ENCODE measurements at regions not wholly inside any gene's neighbourhood (a gene's known extent, or its start where the extent isn't known, plus 50 kb on each side); places are given as distances from the start of the nearest gene placed in this dataset.
"Not testable (repeated sequence)": the region's sequence is repeated elsewhere in the genome, so short reads cannot be mapped to it uniquely, and the experiment has no call there.

DNA sequence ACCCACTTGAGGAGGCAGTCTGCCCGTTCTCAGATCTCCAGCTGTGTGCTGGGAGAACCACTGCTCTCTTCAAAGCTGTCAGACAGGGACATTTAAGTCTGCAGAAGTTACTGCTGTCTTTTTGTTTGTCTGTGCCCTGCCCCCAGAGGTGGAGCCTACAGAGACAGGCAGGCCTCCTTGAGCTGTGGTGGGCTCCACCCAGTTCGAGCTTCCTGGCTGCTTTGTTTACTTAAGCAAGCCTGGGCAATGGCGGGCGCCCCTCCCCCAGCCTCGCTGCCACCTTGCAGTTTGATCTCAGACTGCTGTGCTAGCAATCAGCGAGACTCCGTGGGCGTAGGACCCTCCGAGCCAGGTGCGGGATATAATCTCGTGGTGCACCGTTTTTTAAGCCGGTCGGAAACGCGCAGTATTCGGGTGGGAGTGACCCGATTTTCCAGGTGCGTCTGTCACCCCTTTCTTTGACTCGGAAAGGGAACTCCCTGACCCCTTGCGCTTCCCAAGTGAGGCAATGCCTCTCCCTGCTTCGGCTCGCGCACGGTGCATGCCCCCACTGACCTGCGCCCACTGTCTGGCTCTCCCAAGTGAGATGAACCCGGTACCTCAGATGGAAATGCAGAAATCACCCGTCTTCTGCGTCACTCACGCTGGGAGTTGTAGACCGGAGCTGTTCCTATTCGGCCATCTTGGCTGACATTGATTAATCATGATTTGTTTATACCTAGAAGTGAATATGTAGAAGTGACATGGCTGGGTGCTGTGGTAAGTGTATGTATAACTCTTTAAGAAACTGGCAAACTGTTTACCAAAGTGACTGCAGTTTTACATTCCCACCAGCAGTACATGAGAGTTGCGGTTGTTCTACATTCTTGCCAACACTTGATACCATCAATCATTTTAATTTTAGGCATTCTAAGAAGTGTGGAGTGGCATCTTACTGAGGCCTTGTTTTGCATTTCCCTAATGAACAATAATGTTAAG, 465.9 kb upstream of the MAP3K7 start:
- not testable (repeated sequence) for DNase-seq (ENCODE audit: low spot score)

GRCh38 chr6:91045161-91045560, 458.3 kb upstream of the MAP3K7 start:
- DNase-seq (ENCODE audit: low spot score), result no peak

GRCh38 chr6:91043751-91044150, 456.9 kb upstream of the MAP3K7 start:
- no peak for DNase-seq (ENCODE audit: low spot score)

GRCh38 chr6:91042656-91043055, 455.8 kb upstream of the MAP3K7 start:
- no peak for DNase-seq (ENCODE audit: low spot score)

DNA sequence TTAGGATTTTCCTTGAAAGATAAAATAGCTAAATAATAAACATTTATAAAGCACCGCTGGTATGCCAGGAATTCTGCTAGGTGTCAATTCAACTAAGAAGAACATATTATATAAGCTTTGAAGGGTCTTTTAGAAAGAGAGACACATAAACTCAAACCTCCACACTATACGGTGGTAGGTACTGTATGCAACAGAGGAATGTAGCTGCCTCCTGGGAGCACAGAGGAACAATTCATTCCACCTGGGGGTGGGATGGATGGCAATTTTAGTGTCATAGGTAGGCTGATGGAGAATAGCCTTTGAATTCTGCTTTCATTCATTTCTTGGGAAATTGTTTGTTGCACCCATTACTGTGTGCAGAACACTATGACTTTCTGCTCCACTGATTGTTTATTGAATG, 447.1 kb upstream of the MAP3K7 start:
- no peak for DNase-seq (ENCODE audit: low spot score)

DNA sequence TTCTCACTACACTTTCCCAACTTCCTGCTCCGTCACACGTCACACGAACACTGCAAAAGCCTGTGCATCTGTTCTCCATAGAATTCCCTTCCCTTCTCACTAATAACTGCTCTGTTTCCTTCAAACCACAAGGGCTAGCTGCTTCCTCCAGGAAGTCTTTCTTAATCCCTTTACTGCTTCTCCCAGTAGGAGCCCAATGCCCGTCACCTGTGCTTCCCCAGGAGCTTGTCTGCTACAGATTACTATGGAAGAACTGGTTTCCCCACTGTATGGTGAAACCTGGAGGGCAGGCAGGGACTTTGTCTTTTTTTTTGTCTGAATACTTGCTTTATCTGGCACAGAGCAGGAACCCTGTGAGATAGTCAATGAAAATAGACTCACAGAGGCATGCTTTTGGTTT, 444.7 kb upstream of the MAP3K7 start:
- DNase-seq (ENCODE audit: low spot score), result no peak

DNA sequence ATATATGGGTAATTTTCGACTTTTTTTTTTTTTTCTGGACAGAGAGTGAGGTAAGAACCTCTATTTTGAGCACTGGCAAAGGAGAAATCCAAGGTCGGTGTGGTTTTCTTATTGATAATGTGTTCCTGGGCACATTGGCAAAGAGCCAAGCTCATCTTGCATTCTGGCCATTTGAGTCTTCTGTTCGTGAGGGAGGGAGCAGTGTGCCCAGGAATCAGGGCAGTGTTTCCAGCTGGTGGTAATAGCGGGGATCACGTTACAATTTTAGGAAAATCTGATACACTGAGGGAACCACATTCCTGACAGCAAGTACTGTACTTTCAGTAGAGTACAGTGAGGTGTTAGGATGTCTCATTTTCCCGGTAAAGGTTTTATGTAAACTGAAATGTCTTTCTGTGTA, 442.3 kb upstream of the MAP3K7 start:
- no peak for DNase-seq (ENCODE audit: low spot score)

DNA sequence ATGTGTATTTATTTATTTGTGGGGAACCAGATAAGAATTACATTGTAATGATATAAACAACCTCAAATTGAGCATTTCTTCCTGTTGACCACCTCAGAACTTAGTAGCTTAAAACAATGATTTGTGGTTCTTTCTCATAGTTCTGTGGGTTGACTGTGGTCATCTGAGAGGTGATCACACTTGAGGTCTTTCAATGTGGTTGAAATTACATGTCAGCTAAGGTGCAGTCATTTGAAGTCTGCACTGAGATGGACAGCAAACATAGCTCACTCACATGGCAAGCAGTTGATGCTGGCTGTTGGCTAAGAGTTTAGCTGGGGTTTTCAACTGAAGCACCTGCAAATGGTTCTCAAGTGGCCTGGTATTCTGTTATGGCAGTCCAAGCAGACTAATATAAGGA, 436.7 kb upstream of the MAP3K7 start:
- no peak for DNase-seq (ENCODE audit: low spot score)

DNA sequence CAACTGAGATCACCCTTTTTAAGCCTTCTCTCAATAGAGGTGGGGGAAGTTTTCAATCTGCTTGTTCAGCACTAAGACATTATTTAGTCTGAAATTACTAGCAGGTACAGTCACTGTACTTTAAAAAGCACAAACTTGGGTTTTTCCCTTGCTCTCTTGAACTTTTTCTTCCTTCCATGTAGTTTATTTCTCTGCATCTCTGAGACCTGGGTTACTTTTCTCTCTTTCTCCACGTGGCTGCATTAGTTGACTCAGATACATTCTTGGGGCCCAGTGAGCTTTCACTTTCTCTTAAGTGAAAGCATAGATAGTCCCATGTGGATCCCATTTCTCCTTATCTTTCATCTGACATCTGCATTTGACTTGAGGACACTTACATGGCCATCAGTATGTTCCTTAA, 433.9 kb upstream of the MAP3K7 start:
- no peak for DNase-seq (ENCODE audit: low spot score)

DNA sequence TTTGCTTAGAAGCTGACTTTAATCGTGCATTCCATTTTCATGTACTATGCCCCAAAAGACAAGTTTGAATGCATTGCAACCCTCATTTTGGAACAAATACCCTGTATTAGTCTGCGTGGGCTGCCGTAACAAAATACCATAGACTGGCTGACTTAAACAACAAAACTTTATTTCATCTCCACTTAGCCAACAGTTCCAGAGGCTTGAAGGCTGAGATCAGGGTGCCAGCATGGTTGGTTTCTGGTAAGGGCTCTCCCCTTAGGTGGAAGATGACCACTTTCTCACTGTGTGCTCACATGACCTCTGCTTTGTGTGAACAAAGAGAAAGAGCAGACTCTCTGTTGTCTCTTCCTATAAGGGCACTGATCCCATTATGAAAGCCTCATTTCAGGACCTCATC, 431.7 kb upstream of the MAP3K7 start:
- DNase-seq (ENCODE audit: low spot score), result no peak

DNA sequence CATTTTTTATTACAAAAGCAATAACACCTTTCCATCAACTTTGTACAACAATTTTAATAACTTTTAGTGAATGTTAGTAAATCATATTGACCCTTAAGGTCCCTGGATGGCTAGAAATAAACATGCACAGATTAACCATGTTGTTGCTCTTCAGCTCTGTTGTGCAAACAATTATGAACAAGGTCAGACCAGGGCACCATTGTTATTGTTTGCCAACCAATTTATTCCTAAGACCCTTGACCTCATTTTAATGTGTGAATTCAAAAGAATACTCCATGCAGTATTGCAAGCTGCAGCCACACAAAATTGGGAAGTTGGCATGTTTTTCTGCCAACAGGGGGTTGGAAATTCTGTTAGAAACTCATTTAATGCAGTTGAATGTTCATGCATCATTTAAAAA, 426.6 kb upstream of the MAP3K7 start:
- DNase-seq (ENCODE audit: low spot score), result no peak

GRCh38 chr6:90997076-90997475, 410.2 kb upstream of the MAP3K7 start:
- DNase-seq (ENCODE audit: low spot score), result no peak

GRCh38 chr6:90993770-90994169, 406.9 kb upstream of the MAP3K7 start:
- no peak for DNase-seq (ENCODE audit: low spot score)

DNA sequence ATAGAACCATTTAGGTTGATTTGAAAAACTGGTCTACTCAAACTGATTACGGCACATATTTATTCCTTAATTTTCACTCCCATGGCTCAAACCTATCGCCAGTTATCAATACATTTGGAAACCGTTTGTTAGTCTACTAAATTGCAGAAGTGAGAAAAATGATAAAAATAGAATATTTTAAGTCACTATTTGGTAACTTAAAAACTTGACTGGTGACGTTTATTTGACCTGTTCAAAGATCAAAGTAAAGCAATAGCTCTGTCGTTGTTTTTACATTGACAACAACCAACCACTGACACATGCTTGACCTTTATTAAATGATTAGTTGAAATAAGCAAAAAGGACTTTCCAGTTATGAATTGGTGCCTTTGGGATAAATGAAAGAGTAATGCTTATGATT, 402.9 kb upstream of the MAP3K7 start:
- no peak for DNase-seq (ENCODE audit: low spot score)

DNA sequence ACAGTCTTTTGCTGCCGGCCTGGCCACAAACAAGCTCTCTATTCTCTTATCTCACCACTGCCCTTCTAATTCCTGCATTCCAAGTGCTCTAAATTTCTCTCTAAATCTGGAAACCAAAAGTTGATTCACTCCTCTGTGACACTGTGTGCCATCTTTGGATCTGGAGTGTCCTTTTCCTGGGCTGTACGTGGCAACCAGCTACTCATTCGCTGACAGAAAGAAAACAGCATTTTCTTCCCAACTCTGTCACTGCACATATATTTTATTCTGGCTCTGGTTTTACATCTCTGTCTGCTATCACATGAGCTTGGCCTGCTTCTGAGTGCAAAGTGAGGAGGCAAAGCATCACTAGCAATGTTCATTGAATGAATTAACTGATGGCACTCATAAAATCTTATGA, 397.2 kb upstream of the MAP3K7 start:
- DNase-seq (ENCODE audit: low spot score), result no peak

GRCh38 chr6:90983462-90983861, 396.6 kb upstream of the MAP3K7 start:
- no peak for DNase-seq (ENCODE audit: low spot score)

GRCh38 chr6:90982581-90982980, 395.7 kb upstream of the MAP3K7 start:
- DNase-seq (ENCODE audit: low spot score), result no peak

- DNase-seq (ENCODE audit: low spot score), result no peak
These were observed 395.2 kb upstream of the MAP3K7 start for GRCh38 chr6:90982051-90982450.

- no peak for DNase-seq (ENCODE audit: low spot score)
These were observed 391.2 kb upstream of the MAP3K7 start for GRCh38 chr6:90978046-90978445.

DNA sequence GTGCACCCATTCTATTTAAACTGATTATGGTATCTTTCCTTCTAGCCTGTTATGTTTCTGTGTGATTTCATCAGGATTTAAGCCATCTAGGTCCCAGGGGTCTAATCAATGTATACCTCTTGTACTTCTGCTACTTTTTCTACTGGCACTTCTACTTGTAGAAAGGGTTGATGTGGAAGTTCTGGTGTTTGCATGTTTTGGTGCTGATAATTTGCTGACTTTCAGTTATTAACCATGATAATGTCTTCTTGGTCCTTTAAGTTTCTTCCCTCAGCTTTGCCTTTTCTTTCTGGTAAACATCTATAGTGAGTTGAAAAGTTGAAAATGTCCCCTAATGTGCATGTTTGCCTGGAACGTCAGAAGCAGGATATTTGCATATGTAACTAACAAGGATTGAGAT, 390.6 kb upstream of the MAP3K7 start:
- no peak for DNase-seq (ENCODE audit: low spot score)

- DNase-seq (ENCODE audit: low spot score), result no peak
These were observed 389.5 kb upstream of the MAP3K7 start for GRCh38 chr6:90976341-90976740.

DNA sequence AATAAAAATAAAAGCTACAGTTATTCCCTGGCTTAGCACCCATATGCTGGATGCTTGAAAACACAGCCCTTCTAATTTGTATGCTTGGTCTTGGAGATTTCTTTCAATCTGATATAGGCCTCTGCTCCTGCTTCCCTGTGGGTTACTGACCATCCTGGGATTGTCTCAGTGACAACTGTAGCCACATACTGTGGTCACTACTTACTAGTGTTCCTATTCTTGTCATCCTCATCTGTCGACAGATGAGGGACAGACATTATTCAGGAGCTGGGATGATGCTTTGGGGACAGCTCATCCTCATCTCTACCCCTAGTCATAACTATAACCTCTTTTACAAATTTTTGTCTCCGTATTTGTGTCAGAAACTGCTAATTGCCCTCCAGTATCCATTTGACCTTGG, 388.9 kb upstream of the MAP3K7 start:
- no peak for DNase-seq (ENCODE audit: low spot score)

DNA sequence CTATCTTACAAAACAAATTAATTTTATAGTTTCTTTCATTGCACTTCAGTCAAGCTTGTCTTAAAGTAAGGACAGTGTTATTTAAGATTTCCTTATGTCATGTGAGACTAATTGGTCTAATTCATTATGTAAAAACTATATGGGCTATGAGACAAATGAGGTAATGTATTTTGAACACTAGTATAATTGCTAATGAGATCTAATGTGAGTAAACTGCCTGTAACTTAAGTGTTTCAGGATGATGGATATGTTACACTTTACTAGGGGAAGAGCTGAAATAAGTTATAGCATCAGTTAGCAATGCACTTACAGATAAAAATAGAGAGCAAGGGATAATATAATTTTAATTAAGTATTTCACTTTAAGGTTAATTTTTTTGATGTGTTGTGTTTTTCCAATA, 386.3 kb upstream of the MAP3K7 start:
- DNase-seq (ENCODE audit: low spot score), result no peak

- no peak for DNase-seq (ENCODE audit: low spot score)
These were observed 383.8 kb upstream of the MAP3K7 start for GRCh38 chr6:90970672-90971071.
